A673 (cell line): ENCODE measurements at regions not wholly inside any gene's neighbourhood (a gene's known extent, or its start where the extent isn't known, plus 50 kb on each side); places are given as distances from the start of the nearest gene placed in this dataset.

Experiments
- BruUV-seq: library from RNA; stranded (reverse); fragments of 400-500 nt; replicated peaks from 2 replicates; lab custom pipeline; 2021; lab: Mats Ljungman, UMichigan
- CTCF ChIA-PET: fragments of 300-600 bp; sonication (Branson Sonifier 250); formaldehyde crosslinking; loops from one replicate; lab custom pipeline; 2022; ENCODE audit warnings: antibody characterized with exemption; lab: Charles Lee
- POLR2A ChIA-PET: fragments of 300-600 bp; sonication (Branson Sonifier 250); formaldehyde crosslinking; loops from one replicate; lab custom pipeline; 2022; ENCODE audit warnings: antibody characterized with exemption; ENCODE audit not compliant: low non-redundant PET; lab: Charles Lee
- DNase-seq: peaks from one replicate; pipeline ENCODE4 v3.0.0-alpha.2; 2015; ENCODE audit warnings: low spot score
- H3K27ac ChIP-seq: fragments of 200-600 bp; sonication (generic); 2 replicates; pipeline ENCODE4 v1.5.1; 2016; ENCODE audit warnings: mixed run types, low read depth, mild to moderate bottlenecking, mixed read lengths, antibody characterized with exemption, low read length; ENCODE audit not compliant: poor library complexity, severe bottlenecking
- H3K27me3 ChIP-seq: fragments of 200-600 bp; sonication (generic); replicated peaks from 2 replicates; pipeline ENCODE4 v1.6.1; 2017; ENCODE audit warnings: mixed run types, low read depth, mild to moderate bottlenecking, mixed read lengths, antibody characterized with exemption, low read length; ENCODE audit not compliant: insufficient read depth, poor library complexity
- H3K36me3 ChIP-seq: fragments of 200-600 bp; sonication (generic); 2 replicates; pipeline ENCODE4 v1.6.1; 2016; ENCODE audit warnings: mixed run types, mild to moderate bottlenecking, mixed read lengths, antibody characterized with exemption, low read length; ENCODE audit not compliant: insufficient read depth, poor library complexity, severe bottlenecking
- H3K4me1 ChIP-seq: fragments of 200-600 bp; sonication (generic); 2 replicates; pipeline ENCODE4 v1.6.1; 2017; ENCODE audit warnings: mixed run types, mild to moderate bottlenecking, mixed read lengths, antibody characterized with exemption, low read length; ENCODE audit not compliant: insufficient read depth, poor library complexity, severe bottlenecking
- H3K4me3 ChIP-seq: fragments of 200-600 bp; sonication (generic); 2 replicates; pipeline ENCODE4 v1.5.1; 2016; ENCODE audit warnings: low read depth, mixed run types, mild to moderate bottlenecking, mixed read lengths, low read length; ENCODE audit not compliant: poor library complexity, severe bottlenecking
- H3K9me3 ChIP-seq: fragments of 200-600 bp; sonication (generic); 2 replicates; pipeline ENCODE4 v1.6.1; 2016; ENCODE audit warnings: mixed run types, low read depth, mild to moderate bottlenecking, mixed read lengths, antibody characterized with exemption, low read length; ENCODE audit not compliant: poor library complexity, severe bottlenecking
- EZH2 ChIP-seq: fragments of 200-600 bp; sonication (generic); IDR thresholded peaks from 2 replicates; pipeline ENCODE4 v1.6.1; 2017; ENCODE audit warnings: borderline replicate concordance, low read depth, mild to moderate bottlenecking, mixed read lengths, antibody characterized with exemption, low read length; ENCODE audit not compliant: poor library complexity, severe bottlenecking
- intact Hi-C: fragments of 100-400 bp; cut with micrococcal nuclease; formaldehyde crosslinking; loops from one replicate; pipeline ENCODE4 v1.10.0; 2022; ENCODE audit not compliant: unreplicated experiment
- TF ChIP-seq, protein P1 (sequence below): fragments of 300-800, 200-600 bp; sonication (generic); conservative IDR thresholded peaks from 2 replicates; pipeline ENCODE4 v1.5.1; 2017; ENCODE audit warnings: low read depth, mild to moderate bottlenecking, antibody characterized with exemption, low read length, moderate library complexity, mixed read lengths

DNA sequence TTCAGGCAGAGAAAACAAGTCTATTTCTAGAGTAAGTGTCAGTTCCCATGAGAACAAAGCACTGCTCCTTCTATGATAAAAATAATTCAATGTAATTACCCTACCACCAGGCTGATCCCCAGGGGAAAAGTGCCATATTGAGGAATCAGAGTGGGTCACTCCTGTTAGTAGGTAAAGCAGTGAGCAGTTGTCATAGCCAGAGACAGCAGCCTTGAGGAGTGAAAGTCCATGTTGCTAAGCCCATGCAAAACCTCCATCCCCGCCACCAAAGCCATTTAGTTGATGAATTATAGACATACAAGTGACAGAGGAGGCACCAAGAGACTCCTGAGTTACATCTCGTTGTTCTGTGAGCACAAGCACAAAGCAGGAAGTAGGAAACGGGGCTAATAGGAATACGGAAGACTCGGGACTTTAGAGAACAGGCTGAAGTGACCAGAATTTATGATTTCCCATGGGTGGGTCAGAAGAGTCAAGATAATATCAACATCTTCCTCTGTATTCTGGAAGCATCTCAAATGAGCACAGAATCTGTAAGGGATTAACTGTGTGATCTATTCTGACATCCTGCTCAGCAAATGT is 197.9 kb downstream of the MAFB start:
- H3K4me1 ChIP-seq = no peaks in the 10 kb centered on the region
- TF ChIP-seq EZH2 = no peak
- TF ChIP-seq, protein P1, sequence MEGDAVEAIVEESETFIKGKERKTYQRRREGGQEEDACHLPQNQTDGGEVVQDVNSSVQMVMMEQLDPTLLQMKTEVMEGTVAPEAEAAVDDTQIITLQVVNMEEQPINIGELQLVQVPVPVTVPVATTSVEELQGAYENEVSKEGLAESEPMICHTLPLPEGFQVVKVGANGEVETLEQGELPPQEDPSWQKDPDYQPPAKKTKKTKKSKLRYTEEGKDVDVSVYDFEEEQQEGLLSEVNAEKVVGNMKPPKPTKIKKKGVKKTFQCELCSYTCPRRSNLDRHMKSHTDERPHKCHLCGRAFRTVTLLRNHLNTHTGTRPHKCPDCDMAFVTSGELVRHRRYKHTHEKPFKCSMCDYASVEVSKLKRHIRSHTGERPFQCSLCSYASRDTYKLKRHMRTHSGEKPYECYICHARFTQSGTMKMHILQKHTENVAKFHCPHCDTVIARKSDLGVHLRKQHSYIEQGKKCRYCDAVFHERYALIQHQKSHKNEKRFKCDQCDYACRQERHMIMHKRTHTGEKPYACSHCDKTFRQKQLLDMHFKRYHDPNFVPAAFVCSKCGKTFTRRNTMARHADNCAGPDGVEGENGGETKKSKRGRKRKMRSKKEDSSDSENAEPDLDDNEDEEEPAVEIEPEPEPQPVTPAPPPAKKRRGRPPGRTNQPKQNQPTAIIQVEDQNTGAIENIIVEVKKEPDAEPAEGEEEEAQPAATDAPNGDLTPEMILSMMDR = no peak
- CTCF ChIA-PET = no interaction called here
- H3K4me3 ChIP-seq = no peak overlapping the region
- POLR2A ChIA-PET = no interaction called here
- no peak for DNase-seq
- no peaks in the 10 kb centered on the region for H3K36me3 ChIP-seq
- no peaks in the 10 kb centered on the region for H3K27me3 ChIP-seq
- no peak overlapping the region for H3K27ac ChIP-seq
- H3K9me3 ChIP-seq = no peaks in the 10 kb centered on the region
- intact Hi-C loops = no loop called here
- BruUV-seq = no TSS peak

DNA sequence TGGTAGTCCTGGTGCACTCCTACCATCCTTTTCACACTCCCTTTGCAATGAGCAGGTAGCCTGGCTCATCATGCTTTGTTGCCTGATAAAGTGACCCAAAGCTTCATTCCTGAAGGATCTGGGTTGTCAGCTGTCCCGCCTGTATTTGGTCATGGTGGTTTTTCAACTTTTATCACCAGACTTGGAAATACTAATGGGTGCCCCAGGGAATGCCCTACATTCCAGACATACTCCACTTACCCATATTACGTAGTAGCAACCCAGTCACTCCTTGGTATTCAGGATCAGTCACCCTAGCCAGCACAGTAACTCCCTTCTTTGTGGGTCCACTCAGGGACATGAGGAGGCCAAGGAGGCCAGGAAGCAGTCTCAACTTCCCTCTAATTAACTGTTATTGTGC is 199.2 kb downstream of the MAFB start:
- intact Hi-C loops = no loop called here
- H3K4me1 ChIP-seq = no peaks in the 10 kb centered on the region
- no peaks in the 10 kb centered on the region for H3K36me3 ChIP-seq
- ChIA-PET POLR2A (no interaction called here), CTCF (no interaction called here)
- no peaks in the 10 kb centered on the region for H3K9me3 ChIP-seq
- H3K27me3 ChIP-seq = no peaks in the 10 kb centered on the region
- no peak overlapping the region for H3K4me3 ChIP-seq
- TF ChIP-seq, protein P1 = no peak
- TF ChIP-seq EZH2 = no peak
- DNase-seq = no peak
- BruUV-seq = no TSS peak
- no peak overlapping the region for H3K27ac ChIP-seq

DNA sequence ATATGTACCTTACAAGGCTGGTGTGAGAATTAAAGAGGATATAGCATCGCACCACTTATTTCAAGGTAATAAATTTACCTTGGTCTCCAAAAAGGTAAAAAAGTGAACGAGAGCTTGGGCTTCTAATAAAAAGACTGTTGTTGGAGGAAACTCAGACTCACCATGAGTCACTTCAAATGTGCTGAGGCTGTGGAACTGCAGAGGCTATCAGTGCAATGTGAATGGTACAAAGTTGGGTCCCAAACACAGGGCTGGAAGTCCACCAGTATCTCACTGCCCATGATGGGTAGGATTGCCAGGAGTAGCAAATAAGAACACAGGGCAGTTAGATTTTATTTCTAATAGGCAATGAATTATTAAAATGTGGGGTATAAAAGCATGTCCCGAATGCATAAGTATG is 200.6 kb downstream of the MAFB start:
- Histone ChIP-seq H3K9me3 (no peaks in the 10 kb centered on the region), H3K4me3 (no peak overlapping the region), H3K27me3 (no peaks in the 10 kb centered on the region), H3K4me1 (no peaks in the 10 kb centered on the region), H3K27ac (no peak overlapping the region), H3K36me3 (no peaks in the 10 kb centered on the region)
- TF ChIP-seq, protein P1 = no peak
- no peak for TF ChIP-seq EZH2
- ChIA-PET POLR2A (no interaction called here), CTCF (no interaction called here)
- no peak for DNase-seq
- intact Hi-C loops = no loop called here
- no TSS peak for BruUV-seq
